NCI-H345 (cell line): ENCODE measurements at regions not wholly inside any gene's neighbourhood (a gene's known extent, or its start where the extent isn't known, plus 50 kb on each side); places are given as distances from the start of the nearest gene placed in this dataset.
A peak's percentile ranks its signal among the peaks of the same experiment; 100 is the strongest.

Experiments
- DNase-seq: peaks from one replicate; lab custom pipeline; 2025; lab: John Stamatoyannopoulos, UW

DNA sequence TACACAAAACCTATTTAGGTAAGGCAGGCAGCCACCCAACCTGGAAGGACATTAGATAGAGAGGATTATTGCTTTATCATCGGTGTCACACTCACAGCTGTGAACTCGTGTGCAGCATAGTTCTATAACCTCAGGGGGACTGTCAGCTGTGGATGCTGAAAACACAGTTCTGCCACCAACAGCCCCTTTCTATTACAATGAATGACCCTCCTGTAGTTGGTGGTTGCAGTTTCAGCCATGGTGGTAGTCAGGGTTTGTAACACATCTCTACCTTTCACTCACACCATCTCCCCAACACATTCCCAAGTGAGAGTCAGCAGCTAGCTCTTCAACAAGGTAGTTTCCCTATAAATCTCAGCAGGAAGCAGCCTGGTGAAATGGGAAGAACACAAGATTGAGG, 136.8 kb downstream of the ZC3H11B start:
- DNase-seq = no peak

DNA sequence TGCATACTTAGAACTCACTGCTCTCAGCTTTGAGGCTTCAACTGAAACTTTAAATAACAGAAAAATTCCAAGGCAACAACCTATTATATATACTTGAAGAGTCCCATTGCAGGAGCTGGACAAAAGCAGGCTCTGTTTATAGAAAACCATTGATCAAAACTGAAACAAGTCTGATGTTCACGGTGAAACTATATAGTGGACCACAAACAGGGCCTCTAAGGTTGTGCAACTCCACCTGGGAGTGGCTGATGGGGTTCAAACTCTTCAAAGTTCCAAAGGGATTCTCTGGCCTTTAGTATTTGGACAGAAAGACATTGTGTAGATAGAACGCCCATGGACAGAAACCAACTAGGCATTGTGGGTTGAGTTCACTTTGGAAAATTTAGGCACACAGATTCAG, 140.3 kb downstream of the ZC3H11B start:
- DNase-seq = no peak

DNA sequence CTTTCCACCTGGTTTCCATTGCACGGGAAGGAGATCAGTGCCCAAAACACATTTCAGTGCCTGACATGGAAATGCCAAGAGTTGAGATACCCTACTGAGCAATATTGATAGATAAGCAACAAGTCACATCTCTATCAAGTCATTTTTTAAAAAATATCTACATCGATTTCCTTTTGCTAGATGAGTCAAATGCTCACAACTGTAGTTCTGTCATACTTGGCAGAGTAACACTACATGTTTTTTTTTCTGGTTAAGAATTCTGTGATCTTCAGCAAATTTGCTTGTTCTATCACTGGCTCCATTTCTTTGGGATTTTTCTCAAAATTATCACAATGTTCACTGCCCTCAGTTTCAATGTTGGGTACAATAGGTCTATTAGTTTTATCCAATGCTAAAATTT, 145.4 kb downstream of the ZC3H11B start:
- no peak for DNase-seq

DNA sequence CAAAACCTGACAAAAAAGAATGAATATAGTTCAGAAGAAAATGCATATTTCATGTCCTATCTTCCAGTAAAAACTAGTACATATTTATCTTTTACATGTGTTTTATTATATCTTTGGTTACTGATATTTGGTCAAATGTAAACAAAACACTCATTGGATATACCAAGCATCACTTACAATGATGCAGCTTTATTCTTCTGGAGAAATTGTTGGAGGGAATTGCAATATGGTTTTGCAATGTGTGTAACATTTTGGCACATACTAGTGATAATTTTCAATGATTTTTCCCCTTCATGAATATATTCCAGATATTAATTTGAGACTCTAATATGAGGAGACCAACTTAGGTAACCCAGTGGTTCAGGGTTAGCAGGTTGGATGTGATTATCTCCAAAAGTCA, 146.1 kb downstream of the ZC3H11B start:
- DNase-seq = no peak

DNA sequence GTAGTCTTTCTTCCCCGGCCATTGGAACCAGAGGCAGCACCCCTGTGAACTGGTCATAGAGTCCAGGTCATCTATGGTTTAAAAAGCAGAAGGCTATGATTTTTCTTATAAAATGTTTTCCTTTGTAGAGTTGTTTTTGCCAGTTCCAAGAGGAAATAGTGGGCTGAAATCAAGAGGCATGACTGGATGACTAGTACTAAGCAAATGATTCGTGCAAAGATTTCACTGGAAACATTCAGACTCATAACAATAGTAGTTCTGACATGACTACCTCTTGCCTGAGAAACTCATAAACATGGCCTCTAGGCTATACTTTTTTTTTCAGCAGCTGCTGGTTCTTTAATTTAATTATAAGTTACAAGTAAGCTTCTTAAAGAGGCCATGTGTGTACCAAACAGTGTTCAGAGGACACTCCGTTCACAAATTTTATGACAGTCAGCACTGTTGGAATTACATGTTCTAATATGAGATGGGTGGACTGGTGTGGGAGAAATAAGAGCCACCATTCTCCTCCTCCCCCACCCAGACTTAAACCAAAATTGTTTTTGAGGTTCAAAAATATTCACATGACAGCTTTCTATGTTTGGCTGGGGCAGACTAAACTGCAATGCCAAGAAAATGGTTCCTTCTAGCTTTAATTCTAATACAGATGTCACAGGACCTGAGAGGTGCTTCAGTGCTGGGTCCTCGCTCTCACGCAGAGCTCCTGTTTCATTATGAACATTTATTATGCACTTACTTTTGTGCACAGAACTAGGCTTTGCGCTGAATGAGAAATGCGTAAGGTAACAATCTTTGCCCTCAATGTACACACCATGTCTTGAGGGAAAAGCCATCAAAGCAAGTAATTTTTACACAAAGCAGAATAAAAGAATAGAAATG, 147.5 kb downstream of the ZC3H11B start:
- no peak for DNase-seq

DNA sequence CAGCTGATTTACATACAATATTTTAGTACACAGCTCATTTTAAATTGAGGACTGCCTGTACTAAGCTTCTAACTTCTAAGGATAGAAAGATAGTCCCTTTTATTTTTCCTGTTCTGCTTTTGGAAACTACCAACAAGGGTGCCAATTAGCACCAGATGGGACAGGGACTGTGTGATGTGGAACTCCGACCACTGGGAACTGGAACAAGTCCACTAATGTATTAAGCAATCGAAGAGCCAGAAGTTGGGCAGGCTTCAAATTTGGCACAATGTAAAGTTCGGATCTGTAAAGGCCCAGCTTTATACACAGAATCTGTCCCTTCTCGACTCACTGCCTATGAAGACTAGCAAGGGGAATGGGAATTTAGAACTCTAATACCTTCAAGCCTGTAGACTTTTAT, 149.3 kb downstream of the ZC3H11B start:
- DNase-seq = no peak

DNA sequence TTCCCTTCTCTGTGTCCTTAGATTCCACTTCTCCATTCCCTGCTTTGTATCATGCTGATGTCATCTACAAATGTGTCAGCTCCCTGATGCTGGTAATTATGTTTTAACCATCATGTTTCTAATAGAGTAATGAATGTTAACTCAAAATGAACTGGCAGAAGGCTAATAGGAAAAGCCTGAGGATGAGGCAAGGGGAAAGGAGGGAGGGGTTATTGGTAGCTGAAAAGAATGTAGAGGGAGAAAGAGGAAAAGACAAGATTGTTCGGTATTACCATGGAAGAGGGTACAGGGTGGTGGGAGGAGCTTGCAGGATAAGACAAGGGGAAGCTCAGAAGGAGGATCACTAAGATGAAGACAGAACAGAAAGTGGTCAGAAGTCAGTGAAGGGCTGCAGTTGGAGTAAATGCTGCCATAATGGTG, 150.9 kb downstream of the ZC3H11B start:
- no peak for DNase-seq

DNA sequence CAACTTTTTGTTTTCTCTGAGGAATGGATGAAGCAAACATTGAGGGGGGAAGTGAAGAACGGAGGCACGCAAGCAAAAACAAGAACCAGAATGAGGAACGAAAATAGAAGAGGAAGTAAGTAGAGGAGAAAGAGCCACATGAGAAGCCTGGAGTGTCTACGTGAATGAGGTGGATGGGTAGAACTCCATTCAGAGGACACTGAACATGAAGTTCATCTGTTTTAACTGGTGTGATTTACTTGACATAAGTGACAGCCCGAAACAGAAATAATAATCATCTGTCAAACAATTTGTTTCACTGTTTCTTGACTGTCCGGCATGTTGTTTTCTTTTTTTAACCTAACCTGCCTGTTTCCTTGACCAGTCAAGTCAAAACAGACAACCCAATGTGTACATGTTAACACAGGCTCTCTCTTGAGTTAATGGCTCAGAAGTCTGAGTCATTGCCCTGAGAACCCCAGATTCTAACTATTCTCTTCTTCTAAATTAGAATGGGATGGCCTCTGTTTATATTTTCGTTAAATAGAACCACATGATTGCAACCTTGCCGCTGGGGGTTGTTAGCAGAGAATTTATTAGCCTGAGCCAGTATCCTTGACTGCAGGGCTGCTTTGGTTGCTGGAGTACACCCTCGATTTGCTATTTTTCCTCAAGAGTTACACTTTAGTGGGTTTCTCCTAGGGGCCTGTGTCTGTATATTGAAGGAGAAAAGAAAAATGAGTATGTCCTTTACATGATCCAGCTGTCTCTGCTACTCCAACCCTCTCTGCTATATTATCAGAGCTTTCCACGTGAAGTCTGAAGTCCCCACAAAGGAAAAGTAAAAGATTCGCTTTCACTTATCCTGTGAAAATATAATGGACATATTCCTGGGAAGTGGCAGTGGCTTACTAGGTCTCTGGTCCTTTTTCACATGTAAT, 151.7 kb downstream of the ZC3H11B start:
- no peak for DNase-seq

DNA sequence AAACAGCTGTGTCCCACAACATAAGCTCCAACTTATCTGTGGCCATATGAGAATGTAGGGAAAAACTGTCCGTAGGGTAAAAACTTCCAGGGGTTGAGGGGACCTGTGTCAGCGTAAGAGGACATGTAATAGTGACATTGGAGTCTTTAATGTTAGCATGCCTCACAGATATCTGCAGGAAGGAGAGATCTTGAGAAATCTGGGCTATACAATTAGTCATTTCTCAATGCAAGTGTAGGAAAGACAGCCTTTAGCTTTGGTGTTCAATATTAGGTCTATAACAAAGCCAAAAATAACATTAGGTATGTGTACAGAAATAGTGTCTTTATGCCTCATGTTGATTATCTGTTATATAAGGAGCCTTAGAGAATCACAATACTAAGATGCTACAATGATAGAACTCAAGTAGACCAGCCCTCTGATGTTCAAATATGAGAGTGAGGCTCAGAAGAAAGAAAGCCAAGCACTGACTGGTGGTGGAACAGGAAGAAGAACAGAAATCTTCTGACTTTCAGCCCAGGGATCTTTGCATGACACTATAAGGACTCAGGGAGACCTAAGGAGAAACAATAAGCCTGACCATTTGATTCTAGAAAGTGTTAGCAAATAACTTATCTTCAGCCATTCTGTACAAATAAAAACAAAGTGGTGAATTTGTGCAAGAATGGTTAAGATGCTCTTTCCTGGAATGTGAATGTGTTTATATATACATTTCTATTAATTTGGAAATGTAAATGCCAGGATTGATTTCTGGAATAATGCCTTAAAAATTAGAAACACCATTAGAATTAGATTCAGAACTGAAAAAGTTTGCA, 152.6 kb downstream of the ZC3H11B start:
- DNase-seq = no peak

DNA sequence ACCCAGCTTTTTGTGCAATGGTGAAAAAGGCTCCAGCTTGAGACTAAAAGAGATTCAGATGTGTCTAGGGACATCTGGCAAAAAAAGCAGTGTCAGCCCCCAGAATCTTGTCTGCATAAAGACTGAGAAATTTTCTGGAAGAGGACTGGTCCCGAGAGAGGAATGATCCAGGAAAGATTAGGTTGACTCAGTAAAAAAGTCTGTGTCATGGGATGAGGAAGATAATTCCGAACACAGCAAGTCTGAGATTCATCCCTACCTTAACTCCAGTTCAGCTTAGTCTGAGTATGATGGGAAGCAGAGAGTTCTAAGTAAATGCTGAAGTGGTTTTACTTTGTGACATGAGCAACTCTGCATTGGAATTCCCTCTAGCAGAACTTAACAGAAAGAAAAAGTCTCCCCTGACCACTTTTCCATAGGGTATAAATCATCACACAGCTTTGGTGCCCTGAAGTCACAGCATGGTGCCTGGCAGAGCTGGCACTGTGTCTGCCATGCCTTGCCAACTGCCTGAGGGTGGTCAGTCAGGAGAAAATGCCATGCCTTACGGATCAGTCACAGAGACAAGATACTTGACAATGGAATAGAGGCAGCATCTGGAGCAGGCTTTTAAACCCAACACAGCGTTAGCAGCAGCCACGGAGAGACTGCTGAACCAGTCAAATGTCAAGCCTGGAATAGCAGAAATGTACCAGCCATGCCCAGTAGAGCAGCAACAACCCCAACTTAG, 153.4 kb downstream of the ZC3H11B start:
- peak; percentile 48 for DNase-seq

DNA sequence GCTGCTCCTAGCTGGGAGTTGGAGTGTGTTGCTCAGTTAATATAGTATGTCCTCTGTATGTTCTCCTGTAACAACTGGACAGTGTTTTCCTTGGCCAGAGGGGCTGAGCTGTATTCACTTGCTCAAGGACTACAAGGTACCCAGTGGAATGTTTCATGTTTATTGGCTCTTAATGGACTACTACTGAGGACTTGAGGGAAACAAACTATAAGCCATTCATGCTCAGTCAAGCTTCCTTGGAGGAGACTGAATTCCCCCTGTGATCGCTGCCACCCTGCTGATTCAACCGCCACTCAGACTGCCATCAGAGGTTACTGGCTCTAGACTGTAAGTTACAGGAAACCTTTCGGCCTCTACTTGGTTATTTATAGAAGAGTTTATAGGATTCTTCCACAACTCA, 166.6 kb downstream of the ZC3H11B start:
- DNase-seq = no peak

DNA sequence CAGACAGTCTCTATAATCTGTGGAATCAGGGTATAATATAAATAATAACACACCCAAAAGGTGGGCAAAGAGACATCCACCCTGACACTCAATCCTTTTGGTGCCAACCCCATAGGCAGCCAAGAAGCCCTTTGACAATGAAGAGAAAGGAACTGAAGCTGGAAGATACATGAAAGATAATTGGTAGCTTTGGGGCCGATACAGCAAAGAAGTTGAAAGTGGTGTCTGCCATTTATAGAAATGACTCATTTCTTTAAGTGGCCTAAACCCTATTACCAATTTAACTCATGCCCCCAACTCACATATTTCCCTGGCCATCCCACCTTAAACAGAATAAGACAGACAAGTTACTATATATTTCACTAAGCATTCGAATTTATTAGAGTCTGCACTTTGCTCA, 167.0 kb downstream of the ZC3H11B start:
- DNase-seq = no peak

DNA sequence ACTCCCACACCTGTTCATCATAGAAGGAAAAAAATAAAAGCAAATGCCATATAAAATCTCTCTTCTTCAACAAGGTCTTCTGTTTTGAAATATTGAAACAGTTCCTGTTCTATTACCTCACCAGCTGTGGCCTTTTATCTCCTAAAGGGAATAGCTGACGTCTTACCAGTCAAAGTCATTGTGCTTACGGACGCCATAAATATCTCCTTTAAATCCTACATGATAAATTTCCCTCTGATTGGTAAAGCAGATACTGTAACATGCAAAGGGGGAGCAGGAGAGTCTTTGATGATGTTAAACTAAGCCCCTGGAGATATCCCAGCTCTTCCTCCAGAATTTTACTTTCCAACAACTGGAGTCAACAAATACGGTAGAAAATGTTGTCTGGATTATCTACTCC, 168.4 kb downstream of the ZC3H11B start:
- no peak for DNase-seq

DNA sequence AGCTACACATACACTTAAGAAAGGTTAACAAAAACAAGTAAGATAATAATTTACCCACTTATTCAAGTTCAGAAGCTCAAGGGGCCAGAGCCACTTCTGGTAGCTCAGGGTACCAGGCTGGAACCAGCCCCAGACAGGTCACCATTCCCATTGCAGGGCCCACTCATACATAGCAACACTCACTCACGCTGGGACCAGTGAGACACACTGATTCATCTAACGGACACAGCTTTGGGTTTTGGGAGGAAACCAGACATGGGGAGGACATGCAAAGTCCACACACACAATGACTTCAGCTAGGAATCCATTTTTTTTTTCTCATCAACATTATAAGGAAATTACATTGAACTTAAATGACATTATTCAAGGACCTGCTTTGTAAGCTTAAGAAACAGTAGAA, 169.1 kb downstream of the ZC3H11B start:
- DNase-seq = no peak

DNA sequence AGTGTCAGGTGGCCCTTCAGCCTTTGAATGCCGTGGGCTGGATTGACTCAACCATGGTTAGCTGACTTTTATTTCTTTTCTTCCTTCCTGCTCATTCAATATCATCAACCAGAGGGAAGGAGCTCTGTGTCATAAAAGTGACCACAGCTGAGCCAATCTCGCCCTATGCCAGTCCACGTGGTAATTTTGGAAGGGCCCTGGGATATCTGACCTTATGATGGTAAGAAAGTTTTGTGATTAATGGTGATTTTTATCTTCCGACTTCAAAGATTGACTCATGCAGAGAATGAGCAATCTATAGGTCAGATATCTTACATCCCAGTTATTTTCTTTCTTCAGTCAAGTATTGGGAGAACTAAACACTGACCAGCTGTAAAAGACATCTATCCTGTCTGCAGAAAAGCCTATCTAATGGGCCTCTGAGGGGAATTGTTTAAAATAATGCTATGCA, 170.3 kb downstream of the ZC3H11B start:
- no peak for DNase-seq

DNA sequence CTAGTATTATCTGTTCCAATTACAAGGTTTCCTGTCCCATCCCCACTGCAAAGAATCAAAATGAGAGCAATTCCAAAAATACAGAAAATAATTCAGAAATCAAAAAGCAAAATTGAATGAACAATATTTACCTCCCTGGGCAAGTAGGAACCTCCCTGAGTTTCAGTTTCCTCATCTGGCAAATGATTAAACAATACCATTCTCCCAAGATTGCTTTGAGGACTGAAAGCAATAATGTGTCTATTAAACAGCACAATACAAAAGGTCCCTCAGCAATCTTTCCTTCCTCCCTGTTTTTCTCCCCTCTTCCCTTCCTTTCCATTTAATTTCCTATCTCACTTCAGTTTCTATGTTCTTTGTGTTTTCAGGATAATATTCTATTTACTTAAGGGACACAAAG, 171.0 kb downstream of the ZC3H11B start:
- no peak for DNase-seq

DNA sequence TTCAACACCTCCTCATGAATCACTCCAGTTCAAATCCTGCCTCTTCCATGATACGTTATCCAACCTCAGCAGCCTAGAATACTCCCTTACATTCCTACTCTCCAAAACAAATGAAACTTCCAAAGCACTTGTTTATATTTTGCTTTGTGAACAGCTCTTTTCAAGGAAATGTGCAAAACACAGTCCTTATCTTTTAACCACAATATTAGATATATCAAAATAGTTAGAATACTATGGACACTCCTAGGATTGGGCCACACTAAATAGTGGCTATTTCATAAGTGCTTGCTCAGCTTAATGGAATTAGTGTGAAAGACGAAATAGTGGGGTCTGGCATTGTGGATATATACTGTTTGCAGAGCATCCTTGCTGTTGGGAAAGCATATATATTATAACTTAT, 173.5 kb downstream of the ZC3H11B start:
- DNase-seq = no peak

DNA sequence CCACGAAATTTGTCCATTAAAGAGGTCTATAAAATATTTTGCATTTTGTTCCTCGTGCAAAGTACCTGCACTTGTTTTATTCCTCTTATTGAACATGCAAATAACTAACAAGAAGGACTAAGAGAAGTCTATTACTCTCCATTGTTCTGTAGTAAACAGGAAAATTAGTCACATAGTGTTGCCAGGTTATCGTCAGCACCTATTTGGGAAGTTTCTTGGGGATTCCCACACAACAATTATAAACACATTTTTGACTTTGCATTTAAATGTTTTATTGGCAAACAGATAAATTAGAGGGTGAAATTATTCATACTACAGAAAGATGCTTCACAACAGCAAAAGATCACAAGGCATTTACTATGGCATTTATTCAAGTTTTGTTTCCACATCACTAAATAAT, 174.5 kb downstream of the ZC3H11B start:
- no peak for DNase-seq

DNA sequence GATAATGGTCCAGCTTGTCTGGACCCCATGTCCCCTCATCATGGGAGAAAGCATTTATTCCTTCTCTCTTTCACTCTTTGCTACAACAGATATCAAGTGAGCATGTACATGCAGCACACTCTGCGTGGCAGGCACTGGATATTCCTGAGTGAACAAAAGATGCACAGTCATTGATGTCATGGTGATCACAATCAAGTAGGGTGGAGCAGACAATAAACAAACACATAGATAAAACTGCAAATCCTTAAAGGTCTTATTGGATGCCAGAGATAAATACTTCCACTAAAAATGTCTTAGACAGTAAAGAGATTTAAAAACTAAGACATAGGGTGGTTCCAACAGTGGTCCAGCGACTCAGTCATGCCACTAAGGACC, 178.0 kb downstream of the ZC3H11B start:
- DNase-seq = no peak

DNA sequence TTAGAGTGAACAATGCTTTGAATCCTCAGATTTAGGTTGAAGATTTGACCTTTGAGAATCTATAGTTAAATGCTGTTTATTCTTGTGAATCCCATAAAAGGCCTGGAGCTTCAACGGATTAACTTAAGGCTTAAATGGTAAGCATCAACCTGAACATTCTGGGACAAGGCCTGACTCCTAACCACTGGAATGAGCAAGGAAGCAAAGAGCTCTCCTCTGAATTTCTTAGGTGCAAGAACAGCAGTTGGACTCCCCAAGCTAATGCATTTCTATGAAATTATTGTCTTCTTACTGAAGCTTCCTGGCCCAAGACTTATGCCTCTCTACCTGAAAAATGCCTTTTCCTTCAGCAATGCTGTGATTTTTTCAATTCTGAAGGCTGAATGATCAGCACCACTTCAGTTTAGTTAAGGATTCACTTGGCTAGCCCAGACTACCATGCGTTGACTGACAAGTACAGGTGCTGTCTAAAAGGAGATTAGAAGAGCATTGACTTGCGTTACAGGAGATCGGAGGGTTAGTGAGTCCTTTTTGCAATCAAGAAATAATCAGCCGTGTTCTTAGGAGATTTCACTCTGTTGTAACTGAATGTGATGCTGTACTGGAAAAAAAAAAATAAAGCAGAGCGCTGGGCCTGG, 178.5 kb downstream of the ZC3H11B start:
- DNase-seq = no peak

DNA sequence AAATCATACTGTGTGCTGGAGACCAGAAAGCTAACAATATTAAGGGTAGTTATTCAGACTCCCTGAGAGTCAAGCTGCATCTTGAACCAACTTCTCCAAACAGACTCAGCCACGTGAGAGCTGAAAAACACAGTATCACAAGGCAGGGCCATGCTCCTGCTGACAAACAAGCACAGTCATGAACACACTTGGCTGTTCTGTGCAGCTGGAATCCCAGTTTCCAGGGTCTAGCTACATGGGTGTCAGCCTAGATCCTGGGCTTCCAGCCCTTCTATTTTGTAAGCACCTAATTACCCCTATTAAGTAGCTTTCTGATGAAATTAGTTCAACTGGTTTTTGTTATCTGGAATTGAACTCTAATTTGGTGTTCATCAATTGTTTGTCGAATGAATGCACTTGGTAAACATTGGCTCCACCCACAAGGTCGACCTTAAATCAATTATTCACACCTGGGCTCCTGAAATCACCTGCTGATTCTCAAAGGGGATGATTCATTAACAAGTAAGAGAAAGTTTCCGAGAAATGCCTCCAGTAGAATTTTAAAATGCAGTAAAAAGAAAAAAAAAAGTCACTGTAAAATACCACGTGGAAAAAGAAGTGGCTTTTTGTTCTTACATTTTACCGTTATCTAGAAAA, 179.3 kb downstream of the ZC3H11B start:
- no peak for DNase-seq
